Suprapubic skin (tissue), 4 donors: ENCODE measurements at regions not wholly inside any gene's neighbourhood (a gene's known extent, or its start where the extent isn't known, plus 50 kb on each side); places are given as distances from the start of the nearest gene placed in this dataset.
"Not testable (repeated sequence)": the region's sequence is repeated elsewhere in the genome, so short reads cannot be mapped to it uniquely, and the experiment has no call there.

Experiments
- DNase-seq, 2 donors: peaks; one replicate each; pipeline ENCODE4 v3.0.0-alpha.2; 2019; ENCODE audit warnings: low spot score in 2 of 2
- H3K27ac ChIP-seq: fragments of 200-600 bp; sonication (generic); one replicate; pipeline ENCODE4 v1.5.1; 2019
- H3K27me3 ChIP-seq: fragments of 200-600 bp; sonication (generic); one replicate; pipeline ENCODE4 v1.5.1; 2019
- H3K36me3 ChIP-seq: fragments of 200-600 bp; sonication (generic); one replicate; pipeline ENCODE4 v1.5.1; 2019
- H3K4me1 ChIP-seq: fragments of 200-600 bp; sonication (generic); one replicate; pipeline ENCODE4 v1.5.1; 2019
- H3K4me3 ChIP-seq: fragments of 200-600 bp; sonication (generic); one replicate; pipeline ENCODE4 v1.5.1; 2019; ENCODE audit warnings: mild to moderate bottlenecking
- H3K9me3 ChIP-seq: fragments of 200-600 bp; sonication (generic); one replicate; pipeline ENCODE4 v1.5.1; 2019
- CTCF ChIP-seq, 2 donors: fragments of 200-600 bp in 1 of 2; fragments of 450-650 bp in 1 of 2; sonication (generic) in 1 of 2; IDR thresholded peaks; one replicate each; pipeline ENCODE4 v1.5.1; 2016 to 2019; ENCODE audit warnings: antibody characterized with exemption in 2 of 2, mild to moderate bottlenecking in 1 of 2, moderate library complexity in 1 of 2
- EP300 ChIP-seq: sonication (generic); formaldehyde crosslinking; IDR thresholded peaks from one replicate; pipeline ENCODE4 v1.6.1; 2017; ENCODE audit warnings: antibody characterized with exemption
- POLR2A ChIP-seq, 2 donors: fragments of 450-650 bp; IDR thresholded peaks; one replicate each; pipeline ENCODE4 v1.6.1; 2017; ENCODE audit warnings: antibody characterized with exemption in 2 of 2, mild to moderate bottlenecking in 2 of 2, moderate library complexity in 2 of 2
- POLR2AphosphoS5 ChIP-seq, 3 donors: sonication (generic); formaldehyde crosslinking; IDR thresholded peaks; one replicate each; pipeline ENCODE4 v1.6.1; 2017; ENCODE audit warnings: antibody characterized with exemption in 3 of 3
- WGBS: methylation state at CpG from one replicate; pipeline ENCODE4 v1.1.5; 2018; 5-methylcytosine and 5-hydroxymethylcytosine counted together

DNA sequence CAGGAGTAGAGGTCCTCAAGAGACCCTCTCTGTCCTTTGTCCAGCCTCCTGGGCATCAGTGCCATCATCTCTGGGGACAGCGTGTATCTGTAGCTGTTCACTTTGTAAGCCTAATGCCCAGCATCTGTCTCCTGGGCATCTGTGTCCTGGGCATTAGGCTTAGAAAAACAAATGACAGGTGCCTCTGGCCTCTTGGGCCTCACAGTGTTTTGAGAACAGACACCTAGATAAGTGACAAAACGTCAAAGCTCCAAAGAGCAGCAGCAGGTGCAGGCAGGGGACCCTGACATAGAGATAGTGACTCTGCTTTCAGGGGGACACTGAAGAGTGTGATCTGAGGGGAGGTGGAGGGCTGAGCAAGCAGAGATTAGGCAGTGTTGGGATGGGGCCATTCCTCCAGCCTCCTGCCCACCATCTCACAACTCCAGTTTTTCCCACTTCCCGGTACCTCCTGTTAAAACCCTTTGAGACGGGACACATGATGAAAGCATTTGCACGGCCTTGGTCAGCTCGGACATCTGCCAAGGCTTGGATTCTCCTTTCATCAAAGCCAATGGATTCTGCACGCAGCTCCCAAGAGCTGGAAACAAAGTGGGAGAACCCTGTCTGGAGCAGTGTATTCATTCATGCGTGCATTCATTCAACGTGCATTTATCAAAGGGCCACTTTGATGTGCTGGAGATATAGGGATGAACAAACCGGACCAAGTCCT, 55.5 kb upstream of the CD93 start:
- no peaks in the 10 kb centered on the region for H3K36me3 ChIP-seq
- TF ChIP-seq POLR2AphosphoS5 (IDR thresholded peaks at IDR 0.05) (no peak), EP300 (no peak), CTCF (IDR thresholded peaks at IDR 0.05) (no peak)
- peaks cover 76% of the 10 kb centered on the region for H3K4me1 ChIP-seq
- no peak overlapping the region for H3K27ac ChIP-seq
- WGBS = 90% methylated on average over 10 of the region's 10 CpGs
- no peaks in the 10 kb centered on the region for H3K27me3 ChIP-seq
- no peak overlapping the region for H3K4me3 ChIP-seq
- no peaks in the 10 kb centered on the region for H3K9me3 ChIP-seq
- DNase-seq = peak in 1 of 2 donors; percentile 23

DNA sequence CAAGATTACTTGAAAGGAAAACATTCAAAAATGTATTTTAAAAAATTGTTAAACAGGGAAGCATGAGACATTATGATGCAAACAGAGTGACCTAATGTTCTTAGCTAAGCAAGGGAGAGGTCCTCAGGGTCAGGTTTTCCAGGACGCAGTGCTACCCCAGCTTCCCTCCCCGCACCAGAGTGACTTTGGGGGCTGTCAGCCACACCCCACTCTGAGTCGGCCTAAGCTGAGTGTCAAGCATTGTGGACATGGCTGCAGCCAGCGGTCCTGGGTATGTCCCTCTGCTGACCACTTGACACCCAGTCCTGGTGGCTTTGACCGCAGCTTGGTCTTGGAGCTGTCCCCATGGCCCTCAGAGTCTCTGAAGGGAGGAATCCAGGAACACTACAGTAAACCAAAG, 54.9 kb upstream of the CD93 start:
- no peaks in the 10 kb centered on the region for H3K36me3 ChIP-seq
- TF ChIP-seq EP300 = no peak
- no peak for TF ChIP-seq POLR2AphosphoS5 (IDR thresholded peaks at IDR 0.05)
- TF ChIP-seq CTCF (IDR thresholded peaks at IDR 0.05) = no peak
- no peak for TF ChIP-seq POLR2A (IDR thresholded peaks at IDR 0.05)
- WGBS = 95% methylated on average over 4 of the region's 5 CpGs
- H3K27me3 ChIP-seq = no peaks in the 10 kb centered on the region
- H3K27ac ChIP-seq = no peak overlapping the region
- H3K9me3 ChIP-seq = no peaks in the 10 kb centered on the region
- peak; percentile 58 to 60 for DNase-seq
- no peak overlapping the region for H3K4me3 ChIP-seq
- H3K4me1 ChIP-seq = peaks cover 76% of the 10 kb centered on the region

DNA sequence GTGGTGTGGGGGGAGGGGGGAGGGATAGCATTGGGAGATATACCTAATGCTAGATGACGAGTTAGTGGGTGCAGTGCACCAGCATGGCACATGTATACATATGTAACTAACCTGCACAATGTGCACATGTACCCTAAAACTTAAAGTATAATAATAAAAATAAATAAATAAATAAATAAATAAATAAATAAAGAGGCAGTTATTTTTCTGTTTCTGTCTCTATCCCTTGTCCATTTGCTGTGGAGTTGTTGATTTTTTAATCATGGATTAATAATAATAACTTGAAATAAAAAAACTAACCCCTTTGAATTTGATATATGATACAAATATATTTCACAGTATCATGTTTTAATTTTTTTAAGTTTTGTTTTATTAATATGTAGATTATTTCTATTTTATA, 53.9 kb upstream of the CD93 start:
- H3K4me3 ChIP-seq, H3K9me3 ChIP-seq, H3K27me3 ChIP-seq, H3K36me3 ChIP-seq, H3K27ac ChIP-seq, DNase-seq: not testable (repeated sequence)
- 68% methylated on average over 1 of the region's 1 CpG for WGBS
- peaks cover 68% of the 10 kb centered on the region for H3K4me1 ChIP-seq

DNA sequence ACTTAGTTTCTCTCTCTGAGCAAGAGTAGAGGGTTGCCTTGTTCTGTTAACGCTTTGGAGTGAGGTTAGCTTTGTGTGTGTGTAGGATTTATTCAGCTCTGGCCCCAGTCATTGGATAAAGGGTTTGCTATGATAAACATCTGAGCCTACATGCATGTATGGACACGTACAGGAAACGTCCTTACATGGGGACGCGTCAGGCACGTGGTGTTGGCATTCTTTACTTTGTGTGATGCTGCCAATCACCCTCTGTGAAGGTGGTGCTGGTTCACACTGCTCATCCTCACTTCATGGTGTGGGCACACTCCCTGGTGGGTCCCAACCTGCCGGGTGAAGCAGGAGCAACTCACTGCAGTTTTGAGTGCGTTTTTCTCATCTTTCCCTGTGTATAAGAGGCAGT, 53.4 kb upstream of the CD93 start:
- 49% methylated on average over 8 of the region's 8 CpGs for WGBS
- Histone ChIP-seq H3K36me3 (no peaks in the 10 kb centered on the region), H3K9me3 (no peaks in the 10 kb centered on the region), H3K27me3 (no peaks in the 10 kb centered on the region), H3K4me3 (no peak overlapping the region), H3K27ac (peak overlapping the region; percentile 27), H3K4me1 (peaks cover 63% of the 10 kb centered on the region)
- TF ChIP-seq POLR2AphosphoS5 (IDR thresholded peaks at IDR 0.05) (peak in 2 of 3 donors; percentile 48 to 51), CTCF (IDR thresholded peaks at IDR 0.05) (no peak)
- DNase-seq = peak; percentile 30 to 55

DNA sequence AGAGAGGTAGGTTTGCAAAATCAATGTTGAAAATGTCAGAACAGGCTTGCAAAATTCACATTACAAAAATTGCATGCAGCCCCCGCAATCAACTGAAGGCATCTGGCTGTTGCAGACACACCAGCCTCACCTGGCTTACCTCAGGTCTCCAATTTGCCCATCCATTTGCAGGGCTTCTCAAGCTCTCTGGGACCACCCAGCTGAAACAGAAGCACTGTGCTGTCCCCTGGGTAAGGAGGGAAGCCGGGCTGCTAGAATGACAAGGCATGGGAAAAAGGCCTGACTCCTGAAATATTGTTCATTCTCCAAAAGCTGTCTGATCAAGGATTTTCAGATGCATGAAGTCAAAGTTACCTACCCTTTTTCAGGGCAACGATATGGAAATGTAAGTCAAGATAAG, 52.6 kb upstream of the CD93 start:
- no peaks in the 10 kb centered on the region for H3K36me3 ChIP-seq
- peak overlapping the region; percentile 27 for H3K27ac ChIP-seq
- peak in 1 of 2 donors; percentile 52 for DNase-seq
- WGBS = 88% methylated on average over 3 of the region's 3 CpGs
- H3K27me3 ChIP-seq = no peaks in the 10 kb centered on the region
- no peak overlapping the region for H3K4me3 ChIP-seq
- peaks cover 55% of the 10 kb centered on the region for H3K4me1 ChIP-seq
- no peaks in the 10 kb centered on the region for H3K9me3 ChIP-seq
- TF ChIP-seq POLR2AphosphoS5 (IDR thresholded peaks at IDR 0.05) (no peak), CTCF (IDR thresholded peaks at IDR 0.05) (no peak), EP300 (no peak), POLR2A (IDR thresholded peaks at IDR 0.05) (no peak)

DNA sequence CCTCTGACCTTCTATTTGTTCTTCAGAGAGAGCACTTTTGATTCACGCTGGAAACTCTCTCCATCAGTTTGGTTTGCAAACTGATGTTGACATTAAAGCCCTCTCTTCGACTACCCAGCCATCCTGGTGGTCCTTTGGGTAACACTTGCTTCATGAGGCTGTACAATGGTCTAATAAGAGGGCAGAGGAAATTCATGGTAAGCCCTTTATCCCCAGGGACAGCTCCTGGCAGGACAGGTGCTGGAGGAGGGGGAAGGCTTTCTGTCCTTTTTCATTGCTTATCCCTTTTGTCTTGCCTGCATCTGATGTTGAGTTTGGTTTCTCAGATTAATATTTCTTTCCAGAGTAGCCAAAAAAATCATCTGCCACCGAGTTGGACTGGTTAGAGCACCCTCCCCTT, 52.1 kb upstream of the CD93 start:
- Histone ChIP-seq H3K4me1 (peaks cover 50% of the 10 kb centered on the region), H3K27me3 (no peaks in the 10 kb centered on the region), H3K36me3 (no peaks in the 10 kb centered on the region), H3K4me3 (no peak overlapping the region), H3K27ac (no peak overlapping the region), H3K9me3 (no peaks in the 10 kb centered on the region)
- WGBS = 85% methylated on average over 3 of the region's 3 CpGs
- no peak for TF ChIP-seq POLR2AphosphoS5 (IDR thresholded peaks at IDR 0.05)
- TF ChIP-seq EP300 = no peak
- TF ChIP-seq POLR2A (IDR thresholded peaks at IDR 0.05) = no peak
- TF ChIP-seq CTCF (IDR thresholded peaks at IDR 0.05) = no peak
- peak in 1 of 2 donors; percentile 32 for DNase-seq
